Hepatocyte (in vitro differentiated cells): ENCODE measurements at regions not wholly inside any gene's neighbourhood (a gene's known extent, or its start where the extent isn't known, plus 50 kb on each side); places are given as distances from the start of the nearest gene placed in this dataset.

Source experiments
- DNase-seq: peaks from one replicate; pipeline ENCODE4 v3.0.0-alpha.2; 2016; ENCODE audit warnings: low spot score
- H2AFZ ChIP-seq: fragments of 200-600 bp; sonication (generic); 2 replicates; pipeline ENCODE4 v1.6.0; 2016; ENCODE audit warnings: antibody characterized with exemption, mild to moderate bottlenecking
- H3K27ac ChIP-seq: fragments of 200-600 bp; sonication (generic); 2 replicates; pipeline ENCODE4 v1.5.1; 2016; ENCODE audit warnings: mild to moderate bottlenecking
- H3K27me3 ChIP-seq: fragments of 200-600 bp; sonication (generic); 2 replicates; pipeline ENCODE4 v1.6.1; 2016
- H3K36me3 ChIP-seq: fragments of 200-600 bp; sonication (generic); replicated peaks from 2 replicates; pipeline ENCODE4 v1.5.1; 2016; ENCODE audit warnings: low read depth; ENCODE audit not compliant: insufficient read depth
- H3K4me1 ChIP-seq: fragments of 200-600 bp; sonication (generic); 2 replicates; pipeline ENCODE4 v1.5.1; 2016; ENCODE audit warnings: mild to moderate bottlenecking, moderate library complexity; ENCODE audit not compliant: insufficient read depth
- H3K4me2 ChIP-seq: fragments of 200-600 bp; sonication (generic); 2 replicates; pipeline ENCODE4 v1.6.0; 2016
- H3K4me3 ChIP-seq: fragments of 200-600 bp; sonication (generic); 2 replicates; pipeline ENCODE4 v1.5.1; 2016; ENCODE audit warnings: mild to moderate bottlenecking
- H3K79me2 ChIP-seq: fragments of 200-600 bp; sonication (generic); 2 replicates; pipeline ENCODE4 v1.6.0; 2017; ENCODE audit warnings: mild to moderate bottlenecking
- H3K9me2 ChIP-seq: fragments of 200-600 bp; sonication (generic); replicated peaks from 2 replicates; pipeline ENCODE4 v1.6.0; 2017; ENCODE audit warnings: mild to moderate bottlenecking; ENCODE audit not compliant: insufficient read depth
- H3K9me3 ChIP-seq: fragments of 200-600 bp; sonication (generic); 2 replicates; pipeline ENCODE4 v1.5.1; 2016; ENCODE audit warnings: low read depth, mild to moderate bottlenecking
- H4K20me1 ChIP-seq: fragments of 200-600 bp; sonication (generic); 2 replicates; pipeline ENCODE4 v1.6.0; 2016; ENCODE audit warnings: mild to moderate bottlenecking; ENCODE audit not compliant: insufficient read depth, poor library complexity, severe bottlenecking
- CTCF ChIP-seq: fragments of 200-600 bp; sonication (generic); IDR thresholded peaks from 2 replicates; pipeline ENCODE4 v1.5.1; 2016; ENCODE audit warnings: antibody characterized with exemption, mild to moderate bottlenecking; ENCODE audit not compliant: poor library complexity
- EZH2 ChIP-seq: fragments of 200-600 bp; sonication (generic); IDR thresholded peaks from 2 replicates; pipeline ENCODE4 v1.6.1; 2016; ENCODE audit warnings: antibody characterized with exemption, mild to moderate bottlenecking, borderline replicate concordance
- EZH2phosphoT487 ChIP-seq: fragments of 200-600 bp; sonication (generic); IDR thresholded peaks from one replicate; pipeline ENCODE4 v1.6.1; 2018; ENCODE audit warnings: antibody characterized with exemption, mild to moderate bottlenecking, low read depth, moderate library complexity; ENCODE audit not compliant: unreplicated experiment, severe bottlenecking
- WGBS: methylation state at CpG from one replicate; pipeline ENCODE4 v1.1.6; 2016; ENCODE audit warnings: low lambda C conversion rate; ENCODE audit errors: missing lambda C conversion rate; 5-methylcytosine and 5-hydroxymethylcytosine counted together

GRCh38 chr9:129339539-129340157, 161.6 kb upstream of the IER5L start:
- Histone ChIP-seq H3K4me1 (peaks cover 48% of the 10 kb centered on the region), H3K9me2 (no peaks in the 10 kb centered on the region), H3K36me3 (no peaks in the 10 kb centered on the region), H2AFZ (no peak overlapping the region), H3K27ac (peak overlapping the region; percentile 35), H4K20me1 (no peaks in the 10 kb centered on the region), H3K27me3 (no peaks in the 10 kb centered on the region), H3K79me2 (no peaks in the 10 kb centered on the region), H3K4me2 (no peak overlapping the region), H3K4me3 (no peak overlapping the region), H3K9me3 (no peaks in the 10 kb centered on the region)
- no peak for DNase-seq
- TF ChIP-seq CTCF, result no peak
- TF ChIP-seq EZH2, result no peak
- TF ChIP-seq EZH2phosphoT487, result no peak
- WGBS, result 100% methylated on average over 3 of the region's 3 CpGs

GRCh38 chr9:129338724-129339430, 160.8 kb upstream of the IER5L start:
- peak overlapping the region; percentile 35 for H3K27ac ChIP-seq
- H3K9me3 ChIP-seq, result no peaks in the 10 kb centered on the region
- H3K36me3 ChIP-seq, result no peaks in the 10 kb centered on the region
- H3K79me2 ChIP-seq, result no peaks in the 10 kb centered on the region
- no peaks in the 10 kb centered on the region for H3K9me2 ChIP-seq
- no peak overlapping the region for H3K4me2 ChIP-seq
- no peak for DNase-seq
- H3K27me3 ChIP-seq, result no peaks in the 10 kb centered on the region
- H3K4me1 ChIP-seq, result peaks cover 45% of the 10 kb centered on the region
- TF ChIP-seq EZH2phosphoT487 (no peak), CTCF (no peak), EZH2 (no peak)
- H4K20me1 ChIP-seq, result no peaks in the 10 kb centered on the region
- H2AFZ ChIP-seq, result no peak overlapping the region
- 78% methylated on average over 19 of the region's 19 CpGs for WGBS
- H3K4me3 ChIP-seq, result no peak overlapping the region

- Histone ChIP-seq H2AFZ (peak overlapping the region; percentile 21), H3K9me3 (no peaks in the 10 kb centered on the region), H3K27me3 (no peaks in the 10 kb centered on the region), H3K9me2 (no peaks in the 10 kb centered on the region), H3K36me3 (no peaks in the 10 kb centered on the region), H3K79me2 (no peaks in the 10 kb centered on the region), H3K4me1 (peaks cover 51% of the 10 kb centered on the region), H3K27ac (peak overlapping the region; percentile 96), H3K4me3 (no peak overlapping the region), H4K20me1 (no peaks in the 10 kb centered on the region), H3K4me2 (peak overlapping the region; percentile 70)
- WGBS, result 79% methylated on average over 27 of the region's 27 CpGs
- DNase-seq, result no peak
- TF ChIP-seq CTCF (no peak), EZH2 (no peak), EZH2phosphoT487 (no peak)
These were observed 159.5 kb upstream of the IER5L start for GRCh38 chr9:129337336-129338140.
